ENCODE measurements at regions not wholly inside any gene's neighbourhood (a gene's known extent, or its start where the extent isn't known, plus 50 kb on each side); places are given as distances from the start of the nearest gene placed in this dataset.

GRCh38 chr7:34207810-34208209 is 302.5 kb downstream of the BMPER start:
- no peaks in the 10 kb centered on the region for H3K9me3 Mint-ChIP-seq (ENCODE audit: unreplicated experiment)
- no peak for TF ChIP-seq CTCF (IDR thresholded peaks at IDR 0.05; ENCODE audit: unreplicated experiment)
- peaks cover 12% of the 10 kb centered on the region for H3K4me1 Mint-ChIP-seq (ENCODE audit: unreplicated experiment)
- no peaks in the 10 kb centered on the region for H3K27me3 Mint-ChIP-seq (ENCODE audit: unreplicated experiment)
- no peak overlapping the region for H3K27ac Mint-ChIP-seq (ENCODE audit: unreplicated experiment)
- no peak for DNase-seq (ENCODE audit: low spot score)
- H3K4me3 Mint-ChIP-seq (ENCODE audit: unreplicated experiment), result no peak overlapping the region
- no peaks in the 10 kb centered on the region for H3K36me3 Mint-ChIP-seq (ENCODE audit: low read depth, unreplicated experiment)

GRCh38 chr7:34208878-34209621 is 303.7 kb downstream of the BMPER start:
- peaks cover 12% of the 10 kb centered on the region for H3K4me1 Mint-ChIP-seq (ENCODE audit: unreplicated experiment)
- no peak for TF ChIP-seq CTCF (IDR thresholded peaks at IDR 0.05; ENCODE audit: unreplicated experiment)
- no peak for DNase-seq (ENCODE audit: low spot score)
- no peak overlapping the region for H3K4me3 Mint-ChIP-seq (ENCODE audit: unreplicated experiment)
- H3K36me3 Mint-ChIP-seq (ENCODE audit: low read depth, unreplicated experiment), result no peaks in the 10 kb centered on the region
- H3K9me3 Mint-ChIP-seq (ENCODE audit: unreplicated experiment), result no peaks in the 10 kb centered on the region
- no peaks in the 10 kb centered on the region for H3K27me3 Mint-ChIP-seq (ENCODE audit: unreplicated experiment)
- H3K27ac Mint-ChIP-seq (ENCODE audit: unreplicated experiment), result no peak overlapping the region

- H3K4me1 Mint-ChIP-seq (ENCODE audit: unreplicated experiment), result peaks cover 12% of the 10 kb centered on the region
- no peak for TF ChIP-seq CTCF (IDR thresholded peaks at IDR 0.05; ENCODE audit: unreplicated experiment)
- no peak for DNase-seq (ENCODE audit: low spot score)
- no peaks in the 10 kb centered on the region for H3K27me3 Mint-ChIP-seq (ENCODE audit: unreplicated experiment)
- no peak overlapping the region for H3K4me3 Mint-ChIP-seq (ENCODE audit: unreplicated experiment)
- H3K36me3 Mint-ChIP-seq (ENCODE audit: low read depth, unreplicated experiment), result no peaks in the 10 kb centered on the region
- H3K9me3 Mint-ChIP-seq (ENCODE audit: unreplicated experiment), result no peaks in the 10 kb centered on the region
- no peak overlapping the region for H3K27ac Mint-ChIP-seq (ENCODE audit: unreplicated experiment)
Observed at GRCh38 chr7:34211018-34211417, 305.7 kb downstream of the BMPER start.

GRCh38 chr7:34217972-34218371 is 312.6 kb downstream of the BMPER start:
- TF ChIP-seq CTCF (IDR thresholded peaks at IDR 0.05; ENCODE audit: unreplicated experiment), result no peak

GRCh38 chr7:34219153-34219718 is 313.9 kb downstream of the BMPER start:
- no peak overlapping the region for H3K27ac Mint-ChIP-seq (ENCODE audit: unreplicated experiment)
- H3K4me3 Mint-ChIP-seq (ENCODE audit: unreplicated experiment), result no peak overlapping the region
- H3K27me3 Mint-ChIP-seq (ENCODE audit: unreplicated experiment), result no peaks in the 10 kb centered on the region
- no peaks in the 10 kb centered on the region for H3K36me3 Mint-ChIP-seq (ENCODE audit: low read depth, unreplicated experiment)
- TF ChIP-seq CTCF (IDR thresholded peaks at IDR 0.05; ENCODE audit: unreplicated experiment), result no peak
- H3K4me1 Mint-ChIP-seq (ENCODE audit: unreplicated experiment), result peaks cover 5% of the 10 kb centered on the region
- H3K9me3 Mint-ChIP-seq (ENCODE audit: unreplicated experiment), result no peaks in the 10 kb centered on the region
- no peak for DNase-seq (ENCODE audit: low spot score)

More at GRCh38 chr7:34217972-34218371, 312.6 kb downstream of the BMPER start:
- H3K27me3 Mint-ChIP-seq (ENCODE audit: unreplicated experiment), result no peaks in the 10 kb centered on the region
- peaks cover 5% of the 10 kb centered on the region for H3K4me1 Mint-ChIP-seq (ENCODE audit: unreplicated experiment)
- no peaks in the 10 kb centered on the region for H3K36me3 Mint-ChIP-seq (ENCODE audit: low read depth, unreplicated experiment)
- H3K9me3 Mint-ChIP-seq (ENCODE audit: unreplicated experiment), result no peaks in the 10 kb centered on the region
- H3K4me3 Mint-ChIP-seq (ENCODE audit: unreplicated experiment), result no peak overlapping the region
- DNase-seq (ENCODE audit: low spot score), result no peak
- H3K27ac Mint-ChIP-seq (ENCODE audit: unreplicated experiment), result no peak overlapping the region

Data from endothelial cell (in vitro differentiated cells).